ENCODE measurements at regions not wholly inside any gene's neighbourhood (a gene's known extent, or its start where the extent isn't known, plus 50 kb on each side); places are given as distances from the start of the nearest gene placed in this dataset.

DNA sequence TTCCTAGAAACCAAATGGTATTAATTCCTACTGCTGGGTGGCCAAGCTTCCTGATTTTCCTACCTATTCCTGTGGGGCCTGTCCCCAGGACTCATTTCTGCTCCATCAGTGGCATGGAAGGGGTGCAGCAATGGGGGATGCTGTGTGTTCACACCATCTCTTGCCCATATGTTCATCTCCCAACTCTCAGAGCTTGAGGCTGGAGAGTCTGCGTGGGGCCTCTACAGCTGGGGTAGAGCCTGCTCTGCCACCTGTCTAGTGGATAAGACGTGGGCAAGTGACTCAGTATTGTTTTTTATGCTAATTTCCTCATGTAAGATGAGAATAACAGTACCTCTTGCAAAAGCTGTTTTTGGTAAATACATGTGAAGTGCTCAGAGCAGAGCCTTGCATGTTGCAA lies 149.8 kb downstream of the ACTR3 start:
- TF ChIP-seq ZNF404 (tag by site-specific recombination; IDR thresholded peaks at IDR 0.05) (no peak), ZNF423 (tag by site-specific recombination; IDR thresholded peaks at IDR 0.05) (no peak), OVOL3 (tag by site-specific recombination; IDR thresholded peaks at IDR 0.05) (no peak), ZSCAN16 (tag by site-specific recombination; IDR thresholded peaks at IDR 0.05) (no peak), ZNF670 (tag by site-specific recombination; IDR thresholded peaks at IDR 0.05; ENCODE audit: low read depth) (no peak), KLF8 (tag by site-specific recombination; IDR thresholded peaks at IDR 0.05) (no peak), ZNF2 (tag by site-specific recombination; IDR thresholded peaks at IDR 0.05) (no peak), ZNF211 (tag by site-specific recombination; IDR thresholded peaks at IDR 0.05; ENCODE audit: low read depth) (no peak), SP2 (tag by site-specific recombination; IDR thresholded peaks at IDR 0.05) (no peak), SALL2 (tag by site-specific recombination; IDR thresholded peaks at IDR 0.05; ENCODE audit: borderline replicate concordance) (no peak)
- TF ChIP-seq, protein P1, sequence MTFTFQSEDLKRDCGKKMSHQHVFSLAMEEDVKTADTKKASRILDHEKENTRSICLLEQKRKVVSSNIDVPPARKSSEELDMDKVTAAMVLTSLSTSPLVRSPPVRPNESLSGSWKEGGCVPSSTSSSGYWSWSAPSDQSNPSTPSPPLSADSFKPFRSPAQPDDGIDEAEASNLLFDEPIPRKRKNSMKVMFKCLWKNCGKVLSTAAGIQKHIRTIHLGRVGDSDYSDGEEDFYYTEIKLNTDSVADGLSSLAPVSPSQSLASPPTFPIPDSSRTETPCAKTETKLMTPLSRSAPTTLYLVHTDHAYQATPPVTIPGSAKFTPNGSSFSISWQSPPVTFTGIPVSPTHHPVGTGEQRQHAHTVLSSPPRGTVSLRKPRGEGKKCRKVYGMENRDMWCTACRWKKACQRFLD (tag by site-specific recombination; IDR thresholded peaks at IDR 0.05): no peak
- TF ChIP-seq, protein P2, sequence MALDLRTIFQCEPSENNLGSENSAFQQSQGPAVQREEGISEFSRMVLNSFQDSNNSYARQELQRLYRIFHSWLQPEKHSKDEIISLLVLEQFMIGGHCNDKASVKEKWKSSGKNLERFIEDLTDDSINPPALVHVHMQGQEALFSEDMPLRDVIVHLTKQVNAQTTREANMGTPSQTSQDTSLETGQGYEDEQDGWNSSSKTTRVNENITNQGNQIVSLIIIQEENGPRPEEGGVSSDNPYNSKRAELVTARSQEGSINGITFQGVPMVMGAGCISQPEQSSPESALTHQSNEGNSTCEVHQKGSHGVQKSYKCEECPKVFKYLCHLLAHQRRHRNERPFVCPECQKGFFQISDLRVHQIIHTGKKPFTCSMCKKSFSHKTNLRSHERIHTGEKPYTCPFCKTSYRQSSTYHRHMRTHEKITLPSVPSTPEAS (tag by site-specific recombination; IDR thresholded peaks at IDR 0.05): no peak
- TF ChIP-seq, protein P3, sequence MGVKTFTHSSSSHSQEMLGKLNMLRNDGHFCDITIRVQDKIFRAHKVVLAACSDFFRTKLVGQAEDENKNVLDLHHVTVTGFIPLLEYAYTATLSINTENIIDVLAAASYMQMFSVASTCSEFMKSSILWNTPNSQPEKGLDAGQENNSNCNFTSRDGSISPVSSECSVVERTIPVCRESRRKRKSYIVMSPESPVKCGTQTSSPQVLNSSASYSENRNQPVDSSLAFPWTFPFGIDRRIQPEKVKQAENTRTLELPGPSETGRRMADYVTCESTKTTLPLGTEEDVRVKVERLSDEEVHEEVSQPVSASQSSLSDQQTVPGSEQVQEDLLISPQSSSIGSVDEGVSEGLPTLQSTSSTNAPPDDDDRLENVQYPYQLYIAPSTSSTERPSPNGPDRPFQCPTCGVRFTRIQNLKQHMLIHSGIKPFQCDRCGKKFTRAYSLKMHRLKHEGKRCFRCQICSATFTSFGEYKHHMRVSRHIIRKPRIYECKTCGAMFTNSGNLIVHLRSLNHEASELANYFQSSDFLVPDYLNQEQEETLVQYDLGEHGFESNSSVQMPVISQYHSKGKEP (tag by site-specific recombination; IDR thresholded peaks at IDR 0.05): no peak
- H3K36me3 ChIP-seq (ENCODE audit: control insufficient read depth in 2 of 2, insufficient read depth in 1 of 2, low read length in 2 of 2): no peaks in the 10 kb centered on the region
- no peaks in the 10 kb centered on the region for H3K9me3 ChIP-seq (ENCODE audit: control insufficient read depth, insufficient read depth, low read depth, low read length)
- H3K4me1 ChIP-seq (ENCODE audit: control insufficient read depth, insufficient read depth, low read length): no peaks in the 10 kb centered on the region
- no peak overlapping the region for H3K27ac ChIP-seq (ENCODE audit: extremely low read depth, low read depth, low read length)
- ChIA-PET CTCF (interaction anchor here (0.7 kb wide), 1 partner anchor 436 kb away, joined by 5 read pairs; no protein-coding TSS in a partner anchor), POLR2A (no interaction called here)
- H3K4me3 ChIP-seq (ENCODE audit: low read depth, low read length): no peak overlapping the region

DNA sequence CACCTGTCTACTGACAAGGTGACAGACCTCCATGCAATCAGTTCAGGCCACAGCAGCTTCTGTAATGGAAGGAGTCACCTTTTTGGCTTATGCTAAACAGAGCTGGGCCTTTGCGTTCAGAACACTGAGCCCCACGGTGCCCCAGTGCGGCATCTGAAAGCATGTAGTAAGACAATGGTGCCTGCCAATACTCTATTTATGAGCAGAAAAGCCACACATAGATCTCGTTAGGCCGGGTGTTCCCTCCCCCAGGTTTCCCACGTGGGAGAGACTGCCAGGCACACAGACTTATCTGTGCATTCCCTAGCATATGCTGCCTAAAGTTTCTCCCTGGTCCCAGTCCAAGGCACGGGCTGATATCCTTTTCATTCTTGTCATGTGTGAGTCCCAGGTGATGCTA lies 150.9 kb downstream of the ACTR3 start:
- ChIA-PET CTCF (no interaction called here), POLR2A (no interaction called here)
- H3K4me3 ChIP-seq (ENCODE audit: low read depth, low read length): no peak overlapping the region
- no peaks in the 10 kb centered on the region for H3K36me3 ChIP-seq (ENCODE audit: control insufficient read depth in 2 of 2, insufficient read depth in 1 of 2, low read length in 2 of 2)
- TF ChIP-seq KLF10 (tag by site-specific recombination; IDR thresholded peaks at IDR 0.05) (no peak), ZNF473 (tag by site-specific recombination; IDR thresholded peaks at IDR 0.05) (no peak)
- no peaks in the 10 kb centered on the region for H3K9me3 ChIP-seq (ENCODE audit: control insufficient read depth, insufficient read depth, low read depth, low read length)
- H3K4me1 ChIP-seq (ENCODE audit: control insufficient read depth, insufficient read depth, low read length): no peaks in the 10 kb centered on the region
- H3K27ac ChIP-seq (ENCODE audit: extremely low read depth, low read depth, low read length): no peak overlapping the region

DNA sequence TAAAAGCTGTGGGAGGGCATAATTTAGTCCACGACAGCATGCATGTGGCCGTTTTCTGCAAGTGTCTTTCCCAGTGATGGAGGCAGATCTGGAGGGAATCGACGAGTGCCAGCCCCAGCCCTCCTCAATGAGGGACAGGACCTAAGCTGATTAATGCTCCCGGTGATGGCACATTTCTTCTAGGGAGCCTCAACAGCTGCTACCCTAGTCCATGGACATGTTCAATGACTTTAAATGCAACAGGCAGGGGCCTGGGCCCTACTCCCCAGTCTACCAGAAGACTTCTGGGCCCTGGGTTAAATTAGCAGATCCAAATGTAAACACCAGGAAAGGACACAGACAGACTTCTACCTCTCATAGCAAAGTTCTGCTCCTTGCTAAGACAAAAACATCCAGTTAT lies 155.1 kb downstream of the ACTR3 start:
- no peaks in the 10 kb centered on the region for H3K36me3 ChIP-seq (ENCODE audit: control insufficient read depth in 2 of 2, insufficient read depth in 1 of 2, low read length in 2 of 2)
- TF ChIP-seq ZNF2 (tag by site-specific recombination; IDR thresholded peaks at IDR 0.05): no peak
- no peak for TF ChIP-seq YY1 (tag by site-specific recombination; IDR thresholded peaks at IDR 0.05)
- TF ChIP-seq ZNF544 (tag by site-specific recombination; IDR thresholded peaks at IDR 0.05): no peak
- no peak for TF ChIP-seq ZNF138 (tag by site-specific recombination; IDR thresholded peaks at IDR 0.05; ENCODE audit: borderline replicate concordance)
- TF ChIP-seq ZNF521 (tag by site-specific recombination; IDR thresholded peaks at IDR 0.05): no peak
- TF ChIP-seq, protein P4, sequence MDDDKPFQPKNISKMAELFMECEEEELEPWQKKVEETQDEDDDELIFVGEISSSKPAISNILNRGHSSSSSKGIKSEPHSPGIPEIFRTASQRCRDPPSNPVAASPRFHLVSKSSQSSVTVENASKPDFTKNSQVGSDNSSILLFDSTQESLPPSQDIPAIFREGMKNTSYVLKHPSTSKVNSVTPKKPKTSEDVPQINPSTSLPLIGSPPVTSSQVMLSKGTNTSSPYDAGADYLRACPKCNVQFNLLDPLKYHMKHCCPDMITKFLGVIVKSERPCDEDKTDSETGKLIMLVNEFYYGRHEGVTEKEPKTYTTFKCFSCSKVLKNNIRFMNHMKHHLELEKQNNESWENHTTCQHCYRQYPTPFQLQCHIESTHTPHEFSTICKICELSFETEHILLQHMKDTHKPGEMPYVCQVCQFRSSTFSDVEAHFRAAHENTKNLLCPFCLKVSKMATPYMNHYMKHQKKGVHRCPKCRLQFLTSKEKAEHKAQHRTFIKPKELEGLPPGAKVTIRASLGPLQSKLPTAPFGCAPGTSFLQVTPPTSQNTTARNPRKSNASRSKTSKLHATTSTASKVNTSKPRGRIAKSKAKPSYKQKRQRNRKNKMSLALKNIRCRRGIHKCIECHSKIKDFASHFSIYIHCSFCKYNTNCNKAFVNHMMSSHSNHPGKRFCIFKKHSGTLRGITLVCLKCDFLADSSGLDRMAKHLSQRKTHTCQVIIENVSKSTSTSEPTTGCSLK (tag by site-specific recombination; IDR thresholded peaks at IDR 0.05): no peak
- TF ChIP-seq KLF7 (tag by site-specific recombination; IDR thresholded peaks at IDR 0.05; ENCODE audit: borderline replicate concordance): no peak
- no peak for TF ChIP-seq ZNF37A (tag by site-specific recombination; IDR thresholded peaks at IDR 0.05)
- no peak for TF ChIP-seq ZNF223 (tag by site-specific recombination; IDR thresholded peaks at IDR 0.05)
- TF ChIP-seq BCL11A (tag by site-specific recombination; IDR thresholded peaks at IDR 0.05; ENCODE audit: low read depth): no peak
- TF ChIP-seq, protein P5, sequence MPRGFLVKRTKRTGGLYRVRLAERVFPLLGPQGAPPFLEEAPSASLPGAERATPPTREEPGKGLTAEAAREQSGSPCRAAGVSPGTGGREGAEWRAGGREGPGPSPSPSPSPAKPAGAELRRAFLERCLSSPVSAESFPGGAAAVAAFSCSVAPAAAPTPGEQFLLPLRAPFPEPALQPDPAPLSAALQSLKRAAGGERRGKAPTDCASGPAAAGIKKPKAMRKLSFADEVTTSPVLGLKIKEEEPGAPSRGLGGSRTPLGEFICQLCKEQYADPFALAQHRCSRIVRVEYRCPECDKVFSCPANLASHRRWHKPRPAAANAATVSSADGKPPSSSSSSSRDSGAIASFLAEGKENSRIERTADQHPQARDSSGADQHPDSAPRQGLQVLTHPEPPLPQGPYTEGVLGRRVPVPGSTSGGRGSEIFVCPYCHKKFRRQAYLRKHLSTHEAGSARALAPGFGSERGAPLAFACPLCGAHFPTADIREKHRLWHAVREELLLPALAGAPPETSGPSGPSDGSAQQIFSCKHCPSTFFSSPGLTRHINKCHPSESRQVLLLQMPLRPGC (tag by site-specific recombination; IDR thresholded peaks at IDR 0.05): no peak
- TF ChIP-seq ZNF626 (tag by site-specific recombination; IDR thresholded peaks at IDR 0.05): no peak

More for the DNA sequence above, 155.1 kb downstream of the ACTR3 start:
- H3K9me3 ChIP-seq (ENCODE audit: control insufficient read depth, insufficient read depth, low read depth, low read length): no peaks in the 10 kb centered on the region
- H3K27ac ChIP-seq (ENCODE audit: extremely low read depth, low read depth, low read length): no peak overlapping the region
- H3K4me3 ChIP-seq (ENCODE audit: low read depth, low read length): no peak overlapping the region
- no peaks in the 10 kb centered on the region for H3K4me1 ChIP-seq (ENCODE audit: control insufficient read depth, insufficient read depth, low read length)
- CTCF ChIA-PET: no interaction called here
- POLR2A ChIA-PET: no interaction called here

All from HEK293 (cell line).